ENCODE measurements at regions not wholly inside any gene's neighbourhood (a gene's known extent, or its start where the extent isn't known, plus 50 kb on each side); places are given as distances from the start of the nearest gene placed in this dataset.

DNA sequence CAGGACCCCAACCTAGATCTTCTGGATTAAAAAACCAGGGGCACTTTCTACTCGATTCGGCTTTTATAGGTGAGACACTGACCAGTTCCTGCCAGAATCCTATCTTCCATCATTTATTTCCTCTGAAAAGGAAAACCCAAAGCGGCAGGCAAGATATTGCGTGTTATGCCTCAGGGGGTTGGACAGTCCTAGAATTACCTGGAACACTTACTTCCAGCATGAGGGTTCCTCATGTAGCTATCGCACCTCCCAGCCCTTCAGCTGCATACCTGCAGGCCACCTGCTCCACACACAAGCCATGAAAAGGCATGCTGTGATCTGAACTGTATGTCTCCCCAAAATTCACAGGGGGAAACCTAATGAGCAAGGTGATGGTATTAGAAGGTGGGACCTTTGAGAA, 58.3 kb upstream of the DLG1 start:
- Mint-ChIP-seq H3K27ac (no peak overlapping the region), H3K36me3 (peaks cover 3 to 18% (median 10%) of the 10 kb centered on the region in 5 donors), H3K4me1 (peaks cover 0 to 4% (median 0%) of the 10 kb centered on the region in 7 donors), H3K4me3 (no peak overlapping the region), H3K27me3 (peaks cover 0 to 7% (median 5%) of the 10 kb centered on the region in 5 donors), H3K9me3 (peaks cover 13 to 33% (median 19%) of the 10 kb centered on the region in 11 donors)
- ChIA-PET POLR2A (no interaction called here), CTCF (no interaction called here)
- no peaks in the 10 kb centered on the region for H3K4me1 ChIP-seq (ENCODE audit: control insufficient read depth in 2 of 2, insufficient read depth in 2 of 2, low read length in 2 of 2)
- no peaks in the 10 kb centered on the region for H3K36me3 ChIP-seq (ENCODE audit: control insufficient read depth in 2 of 3, insufficient read depth in 3 of 3, low read length in 3 of 3)
- no peak overlapping the region for H3K4me3 ChIP-seq (ENCODE audit: low read length)
- H3K27me3 ChIP-seq (ENCODE audit: control insufficient read depth in 2 of 2, insufficient read depth in 2 of 2, low read length in 2 of 2) = no peaks in the 10 kb centered on the region
- ATAC-seq = no peak
- intact Hi-C loops (cut with micrococcal nuclease) = no loop called here
- DNase-seq = no peak
- peaks cover 0 to 4% (median 0%) of the 10 kb centered on the region in 3 experiments for H3K9me3 ChIP-seq (ENCODE audit: control insufficient read depth in 2 of 3, low read length in 3 of 3)
- H3K27ac ChIP-seq (ENCODE audit: low read depth, low read length) = no peak overlapping the region

- ChIA-PET CTCF (no interaction called here), POLR2A (no interaction called here)
- no peak overlapping the region for H3K27ac ChIP-seq (ENCODE audit: low read depth, low read length)
- H3K4me1 ChIP-seq (ENCODE audit: control insufficient read depth in 2 of 2, insufficient read depth in 2 of 2, low read length in 2 of 2) = no peaks in the 10 kb centered on the region
- no peaks in the 10 kb centered on the region for H3K27me3 ChIP-seq (ENCODE audit: control insufficient read depth in 2 of 2, insufficient read depth in 2 of 2, low read length in 2 of 2)
- no peak for DNase-seq
- ATAC-seq = no peak
- no peaks in the 10 kb centered on the region for H3K36me3 ChIP-seq (ENCODE audit: control insufficient read depth in 2 of 3, insufficient read depth in 3 of 3, low read length in 3 of 3)
- Mint-ChIP-seq H3K27me3 (peaks cover 0 to 7% (median 5%) of the 10 kb centered on the region in 5 donors), H3K4me1 (peaks cover 0 to 4% (median 0%) of the 10 kb centered on the region in 7 donors), H3K27ac (no peak overlapping the region), H3K36me3 (peaks cover 1 to 16% (median 8%) of the 10 kb centered on the region in 5 donors), H3K9me3 (peaks cover 11 to 29% (median 17%) of the 10 kb centered on the region in 11 donors), H3K4me3 (no peak overlapping the region)
- peaks cover 0 to 2% (median 0%) of the 10 kb centered on the region in 3 experiments for H3K9me3 ChIP-seq (ENCODE audit: control insufficient read depth in 2 of 3, low read length in 3 of 3)
- no peak overlapping the region for H3K4me3 ChIP-seq (ENCODE audit: low read length)
- intact Hi-C loops (cut with micrococcal nuclease) = no loop called here
These were observed 57.9 kb upstream of the DLG1 start for GRCh38 chr3:197356275-197356674.

DNA sequence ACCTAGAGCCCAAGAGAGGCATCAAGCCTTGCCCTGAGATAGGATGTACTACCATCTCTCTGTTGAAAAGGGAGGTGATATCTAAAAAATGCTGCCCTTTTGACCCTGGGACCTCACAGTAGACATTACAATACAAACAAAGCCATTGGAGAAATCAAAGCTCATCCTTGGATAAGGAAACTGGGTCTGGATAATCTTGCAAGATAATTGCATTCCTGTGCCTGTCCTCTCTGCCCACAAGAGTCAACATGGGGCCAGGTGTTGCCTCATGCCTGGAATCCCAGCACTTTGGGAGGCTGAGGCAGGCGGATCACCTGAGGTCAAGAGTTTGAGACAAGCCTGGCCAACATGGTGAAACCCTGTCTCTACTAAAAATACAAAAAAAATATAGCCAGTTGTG, 57.3 kb upstream of the DLG1 start:
- peaks cover 3 to 10% (median 5%) of the 10 kb centered on the region in 5 donors for H3K27me3 Mint-ChIP-seq

GRCh38 chr3:197354568-197355001, 56.2 kb upstream of the DLG1 start:
- H3K4me3 Mint-ChIP-seq = no peak overlapping the region
- ATAC-seq (no peak), DNase-seq (no peak)
- peaks cover 0 to 4% (median 0%) of the 10 kb centered on the region in 7 donors for H3K4me1 Mint-ChIP-seq
- peaks cover 0 to 4% (median 3%) of the 10 kb centered on the region in 5 donors for H3K36me3 Mint-ChIP-seq
- Histone ChIP-seq H3K27ac (ENCODE audit: low read depth, low read length) (no peak overlapping the region), H3K4me1 (ENCODE audit: control insufficient read depth in 2 of 2, insufficient read depth in 2 of 2, low read length in 2 of 2) (no peaks in the 10 kb centered on the region), H3K4me3 (ENCODE audit: low read length) (no peak overlapping the region), H3K27me3 (ENCODE audit: control insufficient read depth in 2 of 2, insufficient read depth in 2 of 2, low read length in 2 of 2) (no peaks in the 10 kb centered on the region), H3K36me3 (ENCODE audit: control insufficient read depth in 2 of 3, insufficient read depth in 3 of 3, low read length in 3 of 3) (no peaks in the 10 kb centered on the region), H3K9me3 (ENCODE audit: control insufficient read depth in 2 of 3, low read length in 3 of 3) (no peaks in the 10 kb centered on the region)
- peaks cover 4 to 11% (median 5%) of the 10 kb centered on the region in 5 donors for H3K27me3 Mint-ChIP-seq
- H3K27ac Mint-ChIP-seq = no peak overlapping the region
- peaks cover 3 to 12% (median 6%) of the 10 kb centered on the region in 11 donors for H3K9me3 Mint-ChIP-seq
- intact Hi-C loops (cut with micrococcal nuclease) = no loop called here
- CTCF ChIA-PET = no interaction called here
- POLR2A ChIA-PET = no interaction called here

More for the DNA sequence above, 57.3 kb upstream of the DLG1 start:
- Histone ChIP-seq H3K27ac (ENCODE audit: low read depth, low read length) (no peak overlapping the region), H3K4me1 (ENCODE audit: control insufficient read depth in 2 of 2, insufficient read depth in 2 of 2, low read length in 2 of 2) (no peaks in the 10 kb centered on the region), H3K9me3 (ENCODE audit: control insufficient read depth in 2 of 3, low read length in 3 of 3) (no peaks in the 10 kb centered on the region), H3K27me3 (ENCODE audit: control insufficient read depth in 2 of 2, insufficient read depth in 2 of 2, low read length in 2 of 2) (no peaks in the 10 kb centered on the region), H3K36me3 (ENCODE audit: control insufficient read depth in 2 of 3, insufficient read depth in 3 of 3, low read length in 3 of 3) (no peaks in the 10 kb centered on the region), H3K4me3 (ENCODE audit: low read length) (no peak overlapping the region)
- intact Hi-C loops (cut with micrococcal nuclease) = no loop called here
- ChIA-PET CTCF (no interaction called here), POLR2A (no interaction called here)
- peaks cover 0 to 4% (median 0%) of the 10 kb centered on the region in 7 donors for H3K4me1 Mint-ChIP-seq
- peaks cover 0 to 13% (median 6%) of the 10 kb centered on the region in 5 donors for H3K36me3 Mint-ChIP-seq
- DNase-seq (no peak), ATAC-seq (no peak)
- H3K27ac Mint-ChIP-seq = peak overlapping the region in 1 of 9 donors; percentile 32
- H3K9me3 Mint-ChIP-seq = peaks cover 6 to 23% (median 13%) of the 10 kb centered on the region in 11 donors
- no peak overlapping the region for H3K4me3 Mint-ChIP-seq

DNA sequence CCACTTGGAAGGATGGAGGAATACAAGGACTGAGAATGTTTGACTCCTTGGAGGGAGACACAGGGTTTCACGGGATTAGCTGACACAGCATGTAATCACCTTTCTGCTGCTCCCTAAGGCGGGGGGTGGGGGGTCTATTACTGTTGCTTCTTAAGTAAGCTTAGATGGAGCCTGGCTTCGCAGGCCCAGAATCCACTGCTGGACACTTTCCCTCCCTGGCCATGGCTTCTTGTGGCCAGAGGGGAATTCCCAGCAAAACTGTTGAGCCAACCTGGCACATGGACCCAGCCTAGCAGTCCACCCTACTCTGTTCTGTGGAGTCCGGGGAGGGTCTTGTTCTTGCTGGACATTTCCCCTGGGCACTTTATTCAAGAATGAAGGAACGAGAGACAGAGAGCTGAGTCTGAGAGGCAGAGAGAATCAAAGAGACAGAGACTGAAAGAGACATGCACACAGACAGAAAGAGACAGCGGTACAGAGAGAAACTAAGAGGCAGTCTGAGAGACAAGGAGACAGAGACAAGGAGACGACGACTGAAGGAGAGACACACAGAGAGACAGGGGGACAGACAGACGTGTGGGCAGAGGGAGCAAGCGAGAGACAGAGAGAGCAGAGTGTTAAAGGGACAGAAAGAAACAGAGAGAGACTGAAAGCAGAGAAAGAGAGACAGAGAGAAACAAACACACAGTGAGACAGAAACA, 55.6 kb upstream of the DLG1 start:
- POLR2A ChIA-PET = no interaction called here
- no peak for DNase-seq

GRCh38 chr3:197353001-197353866, 54.8 kb upstream of the DLG1 start:
- H3K4me1 ChIP-seq (ENCODE audit: control insufficient read depth in 2 of 2, insufficient read depth in 2 of 2, low read length in 2 of 2) = no peaks in the 10 kb centered on the region
- no peaks in the 10 kb centered on the region for H3K9me3 ChIP-seq (ENCODE audit: control insufficient read depth in 2 of 3, low read length in 3 of 3)
- ChIA-PET POLR2A (no interaction called here), CTCF (interaction anchor here (0.9 kb wide), 1 partner anchor 15 kb away, joined by 3 read pairs; no protein-coding TSS in a partner anchor)
- H3K27ac ChIP-seq (ENCODE audit: low read depth, low read length) = no peak overlapping the region
- no peaks in the 10 kb centered on the region for H3K27me3 ChIP-seq (ENCODE audit: control insufficient read depth in 2 of 2, insufficient read depth in 2 of 2, low read length in 2 of 2)
- H3K27me3 Mint-ChIP-seq = peaks cover 4 to 11% (median 10%) of the 10 kb centered on the region in 5 donors
- intact Hi-C loops (cut with micrococcal nuclease) = no loop called here
- no peak overlapping the region for H3K4me3 ChIP-seq (ENCODE audit: low read length)
- no peak for DNase-seq
- H3K4me1 Mint-ChIP-seq = peaks cover 0 to 4% (median 0%) of the 10 kb centered on the region in 7 donors
- peaks cover 0 to 3% (median 0%) of the 10 kb centered on the region in 11 donors for H3K9me3 Mint-ChIP-seq
- H3K27ac Mint-ChIP-seq = peak overlapping the region in 1 of 9 donors; percentile 7
- H3K36me3 Mint-ChIP-seq = no peaks in the 10 kb centered on the region
- ATAC-seq = no peak
- no peak overlapping the region for H3K4me3 Mint-ChIP-seq
- no peaks in the 10 kb centered on the region for H3K36me3 ChIP-seq (ENCODE audit: control insufficient read depth in 2 of 3, insufficient read depth in 3 of 3, low read length in 3 of 3)

More for the DNA sequence above, 55.6 kb upstream of the DLG1 start:
- Histone ChIP-seq H3K36me3 (ENCODE audit: control insufficient read depth in 2 of 3, insufficient read depth in 3 of 3, low read length in 3 of 3) (no peaks in the 10 kb centered on the region), H3K4me3 (ENCODE audit: low read length) (no peak overlapping the region), H3K9me3 (ENCODE audit: control insufficient read depth in 2 of 3, low read length in 3 of 3) (no peaks in the 10 kb centered on the region), H3K4me1 (ENCODE audit: control insufficient read depth in 2 of 2, insufficient read depth in 2 of 2, low read length in 2 of 2) (no peaks in the 10 kb centered on the region), H3K27ac (ENCODE audit: low read depth, low read length) (no peak overlapping the region), H3K27me3 (ENCODE audit: control insufficient read depth in 2 of 2, insufficient read depth in 2 of 2, low read length in 2 of 2) (no peaks in the 10 kb centered on the region)
- Mint-ChIP-seq H3K27me3 (peaks cover 4 to 11% (median 5%) of the 10 kb centered on the region in 5 donors), H3K36me3 (no peaks in the 10 kb centered on the region), H3K27ac (no peak overlapping the region), H3K4me1 (peaks cover 0 to 4% (median 0%) of the 10 kb centered on the region in 7 donors), H3K4me3 (no peak overlapping the region), H3K9me3 (peaks cover 0 to 6% (median 3%) of the 10 kb centered on the region in 11 donors)
- CTCF ChIA-PET = interaction anchor here (0.9 kb wide), 1 partner anchor 15 kb away, joined by 3 read pairs; no protein-coding TSS in a partner anchor
- ATAC-seq = no peak
- intact Hi-C loops (cut with micrococcal nuclease) = no loop called here
